SK-N-MC (cell line): ENCODE measurements at regions not wholly inside any gene's neighbourhood (a gene's known extent, or its start where the extent isn't known, plus 50 kb on each side); places are given as distances from the start of the nearest gene placed in this dataset.

Experiments
- DNase-seq: peaks from one replicate; pipeline ENCODE4 v3.0.0-alpha.2; 2011; ENCODE audit warnings: low read depth, low spot score
- H3K27ac ChIP-seq: fragments of 200-600 bp; sonication (generic); 2 replicates; pipeline ENCODE4 v1.5.1; 2016; ENCODE audit warnings: mixed run types
- H3K36me3 ChIP-seq: fragments of 200-600 bp; sonication (generic); 2 replicates; pipeline ENCODE4 v1.6.1; 2017; ENCODE audit warnings: antibody characterized with exemption, low read length, mixed read lengths; ENCODE audit not compliant: insufficient read depth
- H3K4me3 ChIP-seq: fragments of 200-600 bp; sonication (generic); 2 replicates; pipeline ENCODE4 v1.5.1; 2016
- H3K9ac ChIP-seq: fragments of 200-600 bp; sonication (generic); 2 replicates; pipeline ENCODE4 v1.8.0; 2017; ENCODE audit warnings: mixed run types, mixed read lengths; ENCODE audit not compliant: insufficient read length
- H3K9me3 ChIP-seq: fragments of 200-600 bp; sonication (generic); 2 replicates; pipeline ENCODE4 v1.6.1; 2017; ENCODE audit warnings: low read depth, mild to moderate bottlenecking, antibody characterized with exemption, low read length, moderate library complexity, mixed read lengths
- EZH2 ChIP-seq: fragments of 200-600 bp; sonication (generic); IDR thresholded peaks from one replicate; pipeline ENCODE4 v1.6.1; 2017; ENCODE audit warnings: antibody characterized with exemption
- FOXP2 ChIP-seq: optimal IDR thresholded peaks from 2 replicates; pipeline ENCODE3; 2011; ENCODE audit warnings: mild to moderate bottlenecking, moderate library complexity; ENCODE audit not compliant: insufficient read depth; ENCODE audit errors: extremely low read length, control extremely low read depth
- POLR2AphosphoS5 ChIP-seq: IDR thresholded peaks from 2 replicates; pipeline ENCODE4 v1.6.1; 2012; ENCODE audit warnings: mild to moderate bottlenecking, low read depth, low read length, borderline replicate concordance

DNA sequence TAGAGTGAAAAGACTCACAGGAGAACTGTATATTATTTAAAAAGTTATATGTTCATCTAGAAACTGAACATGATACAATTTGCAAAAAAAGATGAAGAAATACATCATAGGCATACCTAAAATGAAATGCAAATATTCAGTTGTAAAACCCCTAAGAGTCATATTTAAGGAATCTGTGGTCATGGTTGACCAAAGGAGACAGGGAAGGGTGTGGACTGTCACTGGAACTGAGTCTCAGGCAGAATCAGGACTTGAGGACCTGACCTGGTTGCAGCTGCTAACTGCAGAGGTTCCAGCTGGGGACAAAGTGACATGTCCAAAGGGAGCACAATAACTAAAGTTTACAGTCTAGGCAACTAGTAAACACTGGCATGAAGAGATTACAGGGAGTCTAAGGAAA lies 211.3 kb upstream of the RAG2 start:
- no peak for TF ChIP-seq EZH2
- no peak for TF ChIP-seq FOXP2
- no peak for TF ChIP-seq POLR2AphosphoS5
- H3K9me3 ChIP-seq: no peaks in the 10 kb centered on the region
- H3K9ac ChIP-seq: no peak overlapping the region
- H3K27ac ChIP-seq: no peak overlapping the region
- no peaks in the 10 kb centered on the region for H3K36me3 ChIP-seq
- DNase-seq: no peak
- no peak overlapping the region for H3K4me3 ChIP-seq

DNA sequence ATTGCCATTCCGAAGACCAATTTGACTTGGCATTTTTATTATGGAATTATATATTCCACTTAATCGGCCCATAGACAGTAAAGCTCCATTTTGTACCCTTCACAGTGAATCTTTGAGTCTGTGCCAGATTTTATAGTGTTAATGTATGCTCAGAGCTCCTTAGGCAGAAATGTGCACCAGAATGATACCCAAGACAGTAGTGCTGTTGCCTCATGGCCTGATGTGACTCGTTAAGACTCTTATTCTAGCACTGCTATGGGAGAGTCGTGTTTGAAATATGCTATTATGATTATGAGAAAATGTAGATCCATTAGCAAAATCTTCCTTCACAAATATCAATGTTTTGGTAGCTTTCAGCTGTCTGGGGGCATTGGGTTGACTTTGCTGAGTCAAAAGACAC lies 209.8 kb upstream of the RAG2 start:
- no peak for DNase-seq
- no peak overlapping the region for H3K9ac ChIP-seq
- H3K36me3 ChIP-seq: no peaks in the 10 kb centered on the region
- H3K4me3 ChIP-seq: no peak overlapping the region
- H3K27ac ChIP-seq: no peak overlapping the region
- H3K9me3 ChIP-seq: no peaks in the 10 kb centered on the region
- TF ChIP-seq POLR2AphosphoS5: no peak
- TF ChIP-seq FOXP2: no peak
- no peak for TF ChIP-seq EZH2

DNA sequence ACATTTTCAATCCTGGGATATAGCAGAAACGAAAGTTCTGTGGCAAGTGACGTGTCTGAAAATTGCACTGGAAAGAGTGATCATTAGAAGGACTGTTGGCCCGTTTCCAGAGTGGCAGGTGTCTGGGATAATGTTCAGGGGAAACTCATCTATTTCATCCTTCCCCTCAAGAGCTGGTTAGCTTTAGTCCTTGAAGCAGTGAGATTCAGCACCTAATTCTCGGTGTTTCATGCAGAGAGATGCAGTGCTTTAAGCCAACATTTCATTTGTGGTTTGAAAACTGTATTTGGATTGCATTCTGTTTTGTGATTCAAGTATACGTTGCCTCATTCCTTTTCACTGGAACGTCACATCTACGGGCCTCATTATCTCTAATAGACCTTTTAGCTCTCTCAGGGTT lies 205.0 kb upstream of the RAG2 start:
- TF ChIP-seq POLR2AphosphoS5 (no peak), EZH2 (no peak), FOXP2 (no peak)
- Histone ChIP-seq H3K9ac (no peak overlapping the region), H3K27ac (no peak overlapping the region), H3K36me3 (no peaks in the 10 kb centered on the region), H3K4me3 (no peak overlapping the region), H3K9me3 (no peaks in the 10 kb centered on the region)
- DNase-seq: peak; percentile 28

- no peak for TF ChIP-seq FOXP2
- TF ChIP-seq POLR2AphosphoS5: no peak
- TF ChIP-seq EZH2: no peak
- no peak for DNase-seq
- Histone ChIP-seq H3K9me3 (no peaks in the 10 kb centered on the region), H3K36me3 (no peaks in the 10 kb centered on the region), H3K9ac (no peak overlapping the region), H3K4me3 (no peak overlapping the region), H3K27ac (no peak overlapping the region)
These were observed 195.2 kb upstream of the RAG2 start for GRCh38 chr11:36792996-36793914.

DNA sequence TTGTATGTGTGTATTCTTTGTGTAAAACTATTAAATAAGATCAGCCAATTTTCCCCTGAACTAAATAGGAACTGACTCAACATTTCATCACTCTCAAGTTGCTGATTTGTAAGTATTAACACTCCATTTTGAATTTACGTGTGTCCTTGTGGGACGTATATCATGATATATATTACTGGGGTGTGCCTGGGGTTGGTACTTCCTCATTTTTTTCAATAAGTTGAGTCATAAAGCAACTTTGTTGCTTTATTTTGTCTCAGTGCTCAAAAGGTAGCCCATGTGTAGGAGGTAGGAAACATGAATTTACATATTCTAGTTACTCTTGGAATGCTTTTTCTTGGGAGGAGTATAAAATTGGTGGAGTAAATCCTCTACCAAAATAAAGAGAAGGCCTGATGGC lies 193.9 kb upstream of the RAG2 start:
- Histone ChIP-seq H3K9ac (no peak overlapping the region), H3K27ac (no peak overlapping the region), H3K36me3 (no peaks in the 10 kb centered on the region), H3K9me3 (no peaks in the 10 kb centered on the region), H3K4me3 (no peak overlapping the region)
- no peak for TF ChIP-seq EZH2
- TF ChIP-seq FOXP2: no peak
- no peak for TF ChIP-seq POLR2AphosphoS5
- no peak for DNase-seq

DNA sequence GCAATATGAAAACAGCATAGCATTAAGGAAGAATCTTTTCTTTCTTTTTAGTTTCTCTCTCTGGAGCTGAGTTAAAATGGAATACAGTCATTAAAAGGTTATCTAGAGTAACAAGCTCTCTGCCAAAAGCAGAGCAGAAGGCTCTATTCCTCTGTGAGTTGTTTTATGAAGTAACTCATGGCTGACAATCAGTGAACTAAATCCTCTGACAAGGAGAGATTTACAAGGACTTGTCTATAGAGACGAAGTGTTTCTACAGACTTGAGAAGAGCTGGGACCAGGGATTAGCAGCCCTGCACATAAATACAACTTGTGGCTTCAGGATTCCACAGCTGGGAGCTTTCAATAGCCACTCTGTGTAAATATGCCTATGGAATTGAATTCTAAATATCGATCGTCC lies 192.5 kb upstream of the RAG2 start:
- Histone ChIP-seq H3K9ac (no peak overlapping the region), H3K4me3 (no peak overlapping the region), H3K9me3 (no peaks in the 10 kb centered on the region), H3K27ac (no peak overlapping the region), H3K36me3 (no peaks in the 10 kb centered on the region)
- TF ChIP-seq FOXP2: no peak
- TF ChIP-seq EZH2: no peak
- no peak for TF ChIP-seq POLR2AphosphoS5
- DNase-seq: no peak

DNA sequence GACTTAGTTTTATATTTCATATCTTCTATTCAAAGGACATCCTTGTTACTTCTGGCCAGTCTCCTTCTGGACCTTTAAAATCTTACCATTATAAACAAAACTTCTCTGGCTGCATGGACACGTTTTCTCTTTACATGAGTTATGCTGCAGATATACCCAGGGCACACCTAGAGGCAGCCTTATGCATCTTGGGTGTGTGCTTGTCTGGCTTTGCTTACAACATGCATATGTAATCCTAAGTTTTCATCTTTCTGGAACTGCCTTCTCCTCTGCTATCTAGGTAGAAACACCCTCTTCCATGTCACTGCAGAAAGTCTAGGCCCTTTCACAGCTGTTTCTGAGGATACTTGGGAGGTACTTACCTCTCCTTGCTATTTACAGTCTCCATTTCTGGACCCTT lies 185.8 kb upstream of the RAG2 start:
- Histone ChIP-seq H3K27ac (no peak overlapping the region), H3K9me3 (no peaks in the 10 kb centered on the region), H3K36me3 (no peaks in the 10 kb centered on the region), H3K4me3 (no peak overlapping the region), H3K9ac (no peak overlapping the region)
- no peak for DNase-seq
- no peak for TF ChIP-seq FOXP2
- TF ChIP-seq EZH2: no peak

DNA sequence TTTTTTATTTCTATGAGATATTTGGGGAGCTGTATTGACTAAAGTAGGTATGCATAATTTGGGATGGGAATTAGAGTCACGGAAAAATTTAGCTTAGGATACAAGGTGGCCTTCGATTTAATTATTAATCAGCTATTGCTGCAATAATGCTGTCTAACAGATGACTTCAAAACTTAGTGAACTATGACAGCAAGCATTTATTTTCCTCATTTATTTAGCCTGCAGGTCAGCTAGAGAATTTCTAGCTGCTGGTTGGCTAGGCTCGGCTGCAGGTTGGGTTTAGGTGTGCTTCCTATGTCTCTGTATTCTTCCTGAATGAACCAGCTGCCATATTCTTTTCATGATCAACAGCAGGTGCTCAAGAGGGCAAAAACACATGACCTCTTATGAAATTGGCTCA lies 181.8 kb upstream of the RAG2 start:
- TF ChIP-seq EZH2 (no peak), POLR2AphosphoS5 (no peak), FOXP2 (no peak)
- Histone ChIP-seq H3K36me3 (no peaks in the 10 kb centered on the region), H3K4me3 (no peak overlapping the region), H3K9me3 (no peaks in the 10 kb centered on the region), H3K27ac (no peak overlapping the region), H3K9ac (no peak overlapping the region)
- DNase-seq: no peak

- Histone ChIP-seq H3K9me3 (no peaks in the 10 kb centered on the region), H3K36me3 (no peaks in the 10 kb centered on the region), H3K27ac (no peak overlapping the region), H3K4me3 (no peak overlapping the region), H3K9ac (no peak overlapping the region)
- DNase-seq: no peak
- no peak for TF ChIP-seq EZH2
- no peak for TF ChIP-seq FOXP2
- no peak for TF ChIP-seq POLR2AphosphoS5
These were observed 179.3 kb upstream of the RAG2 start for GRCh38 chr11:36777311-36777710.
